K562 (cell line): ENCODE measurements at regions not wholly inside any gene's neighbourhood (a gene's known extent, or its start where the extent isn't known, plus 50 kb on each side); places are given as distances from the start of the nearest gene placed in this dataset.

Experiments
- GABPA ChIP-seq: fragments of 200-800 bp; sonication (Bioruptor generic); conservative IDR thresholded peaks from 2 replicates; pipeline ENCODE4 v1.6.1; 2016; ENCODE audit warnings: low read depth, missing genetic modification characterization, missing compliant biosample characterization
- RB1 ChIP-seq: fragments of 450-650 bp; IDR thresholded peaks from 2 replicates; pipeline ENCODE4 v1.6.1; 2017; ENCODE audit warnings: low read depth, mild to moderate bottlenecking
- TF ChIP-seq, protein P1 (sequence below): sonication (generic); formaldehyde crosslinking; IDR thresholded peaks from 2 replicates; pipeline ENCODE4 v1.8.1; 2022; ENCODE audit warnings: missing genetic modification reagents

DNA sequence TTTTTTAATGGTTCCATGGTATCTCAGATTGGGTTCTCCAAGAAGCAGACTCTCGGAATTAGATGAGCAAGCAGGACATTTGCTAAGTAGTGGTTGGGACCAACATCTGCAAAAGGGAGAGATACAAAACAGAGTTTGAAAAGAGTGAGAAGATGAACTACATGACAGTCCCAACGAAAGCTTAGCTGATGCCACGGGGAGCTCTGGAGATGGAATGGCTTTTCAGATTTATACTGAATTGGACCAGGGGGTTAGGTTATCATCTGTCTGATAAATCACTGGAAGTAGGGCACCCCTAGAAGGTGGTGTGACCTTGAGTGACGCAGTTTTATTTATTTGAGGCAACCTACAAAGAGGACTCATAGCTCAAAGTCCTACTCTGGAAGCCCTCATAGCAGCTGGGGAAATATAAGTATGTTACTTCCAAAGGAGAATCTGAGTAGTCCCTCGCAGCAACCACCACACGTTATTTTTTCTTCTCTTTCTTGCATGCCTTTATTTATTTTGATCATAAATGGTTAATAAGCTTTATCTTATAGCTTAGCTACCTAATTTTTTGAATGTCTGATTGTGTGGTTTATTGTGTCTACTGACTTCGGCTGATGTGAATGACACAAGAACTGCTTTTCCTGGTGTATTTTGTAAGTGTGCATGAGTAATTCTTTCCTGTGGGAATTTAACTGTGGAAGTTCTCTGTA, 815.4 kb downstream of the SQOR start:
- TF ChIP-seq GABPA: no peak
- TF ChIP-seq, protein P1, sequence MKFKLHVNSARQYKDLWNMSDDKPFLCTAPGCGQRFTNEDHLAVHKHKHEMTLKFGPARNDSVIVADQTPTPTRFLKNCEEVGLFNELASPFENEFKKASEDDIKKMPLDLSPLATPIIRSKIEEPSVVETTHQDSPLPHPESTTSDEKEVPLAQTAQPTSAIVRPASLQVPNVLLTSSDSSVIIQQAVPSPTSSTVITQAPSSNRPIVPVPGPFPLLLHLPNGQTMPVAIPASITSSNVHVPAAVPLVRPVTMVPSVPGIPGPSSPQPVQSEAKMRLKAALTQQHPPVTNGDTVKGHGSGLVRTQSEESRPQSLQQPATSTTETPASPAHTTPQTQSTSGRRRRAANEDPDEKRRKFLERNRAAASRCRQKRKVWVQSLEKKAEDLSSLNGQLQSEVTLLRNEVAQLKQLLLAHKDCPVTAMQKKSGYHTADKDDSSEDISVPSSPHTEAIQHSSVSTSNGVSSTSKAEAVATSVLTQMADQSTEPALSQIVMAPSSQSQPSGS (CRISPR knock-in tag): no peak
- no peak for TF ChIP-seq RB1
